GM18868 (cell line): ENCODE measurements at regions not wholly inside any gene's neighbourhood (a gene's known extent, or its start where the extent isn't known, plus 50 kb on each side); places are given as distances from the start of the nearest gene placed in this dataset.
"Not testable (repeated sequence)": the region's sequence is repeated elsewhere in the genome, so short reads cannot be mapped to it uniquely, and the experiment has no call there.

ENCODE experiments used
- ATAC-seq: cut with Tn5 transposase; IDR thresholded peaks from one replicate; pipeline ENCODE4 v1.9.1; 2021; ENCODE audit warnings: mild to moderate bottlenecking, moderate library complexity; ENCODE audit not compliant: unreplicated experiment

- ATAC-seq: no peak
Measured at GRCh38 chr14:26319139-26319864, 278.5 kb downstream of the NOVA1 start.

- ATAC-seq: no peak
Measured at GRCh38 chr14:26304056-26304455, 293.8 kb downstream of the NOVA1 start.

GRCh38 chr14:26293909-26294308, 303.9 kb downstream of the NOVA1 start:
- no peak for ATAC-seq

- no peak for ATAC-seq
Measured at GRCh38 chr14:26289891-26290486, 307.8 kb downstream of the NOVA1 start.

- ATAC-seq: no peak
Measured at GRCh38 chr14:26286913-26287205, 311.0 kb downstream of the NOVA1 start.

- ATAC-seq: no peak
Measured at GRCh38 chr14:26286081-26286912, 311.5 kb downstream of the NOVA1 start.

- no peak for ATAC-seq
Measured at GRCh38 chr14:26282578-26282977, 315.3 kb downstream of the NOVA1 start.

GRCh38 chr14:26282011-26282410, 315.8 kb downstream of the NOVA1 start:
- not testable (repeated sequence) for ATAC-seq

GRCh38 chr14:26281280-26281998, 316.4 kb downstream of the NOVA1 start:
- ATAC-seq: no peak

GRCh38 chr14:26276757-26277156, 321.1 kb downstream of the NOVA1 start:
- no peak for ATAC-seq

GRCh38 chr14:26265170-26265685, 332.6 kb downstream of the NOVA1 start:
- no peak for ATAC-seq

- no peak for ATAC-seq
Measured at GRCh38 chr14:26261368-26262122, 336.3 kb downstream of the NOVA1 start.

- ATAC-seq: no peak
Measured at GRCh38 chr14:26255213-26255612, 342.6 kb downstream of the NOVA1 start.

- ATAC-seq: no peak
Measured at GRCh38 chr14:26252176-26252575, 345.7 kb downstream of the NOVA1 start.

GRCh38 chr14:26233118-26233517, 364.7 kb downstream of the NOVA1 start:
- no peak for ATAC-seq

- no peak for ATAC-seq
Measured at GRCh38 chr14:26218861-26219260, 379.0 kb downstream of the NOVA1 start.

- no peak for ATAC-seq
Measured at GRCh38 chr14:26217778-26218177, 380.1 kb downstream of the NOVA1 start.

- ATAC-seq: no peak
Measured at GRCh38 chr14:26216786-26217185, 381.0 kb downstream of the NOVA1 start.

- ATAC-seq: no peak
Measured at GRCh38 chr14:26213846-26214575, 383.8 kb downstream of the NOVA1 start.

- ATAC-seq: no peak
Measured at GRCh38 chr14:26209699-26210098, 388.1 kb downstream of the NOVA1 start.
